HG02610 (cell line): ENCODE measurements at regions not wholly inside any gene's neighbourhood (a gene's known extent, or its start where the extent isn't known, plus 50 kb on each side); places are given as distances from the start of the nearest gene placed in this dataset.
"Not testable (repeated sequence)": the region's sequence is repeated elsewhere in the genome, so short reads cannot be mapped to it uniquely, and the experiment has no call there.

Source experiments
- ATAC-seq: cut with Tn5 transposase; IDR thresholded peaks from one replicate; pipeline ENCODE4 v1.9.1; 2021; ENCODE audit warnings: mild to moderate bottlenecking, moderate library complexity; ENCODE audit not compliant: unreplicated experiment

- ATAC-seq = no peak
Observed at GRCh38 chrY:7681426-7681825, 769.9 kb upstream of the AMELY start.

GRCh38 chrY:7674465-7674864 is 762.9 kb upstream of the AMELY start:
- no peak for ATAC-seq

- no peak for ATAC-seq
Observed at GRCh38 chrY:7672796-7673195, 761.2 kb upstream of the AMELY start.

GRCh38 chrY:7663261-7663660 is 751.7 kb upstream of the AMELY start:
- ATAC-seq = no peak

GRCh38 chrY:7659047-7659446 is 747.5 kb upstream of the AMELY start:
- ATAC-seq = no peak

- no peak for ATAC-seq
Observed at GRCh38 chrY:7656596-7656995, 745.0 kb upstream of the AMELY start.

- ATAC-seq = peak; percentile 72
Observed at GRCh38 chrY:7654985-7655384, 743.4 kb upstream of the AMELY start.

GRCh38 chrY:7649866-7650265 is 738.3 kb upstream of the AMELY start:
- not testable (repeated sequence) for ATAC-seq
